Islet of Langerhans (tissue), 1 donor: ENCODE measurements at regions not wholly inside any gene's neighbourhood (a gene's known extent, or its start where the extent isn't known, plus 50 kb on each side); places are given as distances from the start of the nearest gene placed in this dataset.
"Not testable (repeated sequence)": the region's sequence is repeated elsewhere in the genome, so short reads cannot be mapped to it uniquely, and the experiment has no call there.

Experiments used
- FAIRE-seq: peaks from one replicate; lab custom pipeline; 2011; peaks lifted over from hg19 to GRCh38; lab: Jason Lieb, UNC

- FAIRE-seq = no peak
These were observed 1353.4 kb downstream of the GRIK2 start for GRCh38 chr6:102746941-102747340.

- no peak for FAIRE-seq
These were observed 1349.3 kb downstream of the GRIK2 start for GRCh38 chr6:102742754-102743356.

- FAIRE-seq = no peak
These were observed 1348.5 kb downstream of the GRIK2 start for GRCh38 chr6:102742028-102742427.

- FAIRE-seq = no peak
These were observed 1343.4 kb downstream of the GRIK2 start for GRCh38 chr6:102736941-102737368.

GRCh38 chr6:102732898-102733297 lies 1339.4 kb downstream of the GRIK2 start:
- FAIRE-seq = no peak

GRCh38 chr6:102722086-102722485 lies 1328.6 kb downstream of the GRIK2 start:
- FAIRE-seq = not testable (repeated sequence)

- FAIRE-seq = no peak
These were observed 1324.4 kb downstream of the GRIK2 start for GRCh38 chr6:102717737-102718456.

- no peak for FAIRE-seq
These were observed 1323.7 kb downstream of the GRIK2 start for GRCh38 chr6:102717252-102717651.

- FAIRE-seq = no peak
These were observed 1307.5 kb downstream of the GRIK2 start for GRCh38 chr6:102701019-102701418.

GRCh38 chr6:102686461-102686860 lies 1293.0 kb downstream of the GRIK2 start:
- no peak for FAIRE-seq

- FAIRE-seq = no peak
These were observed 1286.9 kb downstream of the GRIK2 start for GRCh38 chr6:102680413-102680812.

- FAIRE-seq = no peak
These were observed 1286.4 kb downstream of the GRIK2 start for GRCh38 chr6:102679865-102680264.

GRCh38 chr6:102677225-102677624 lies 1283.7 kb downstream of the GRIK2 start:
- FAIRE-seq = no peak

GRCh38 chr6:102670735-102671134 lies 1277.2 kb downstream of the GRIK2 start:
- FAIRE-seq = no peak

- FAIRE-seq = no peak
These were observed 1269.3 kb downstream of the GRIK2 start for GRCh38 chr6:102662851-102663250.

- FAIRE-seq = no peak
These were observed 1266.8 kb downstream of the GRIK2 start for GRCh38 chr6:102660303-102660702.

- no peak for FAIRE-seq
These were observed 1262.3 kb downstream of the GRIK2 start for GRCh38 chr6:102655823-102656222.

- no peak for FAIRE-seq
These were observed 1247.9 kb downstream of the GRIK2 start for GRCh38 chr6:102641426-102641825.

- no peak for FAIRE-seq
These were observed 1238.4 kb downstream of the GRIK2 start for GRCh38 chr6:102631921-102632320.

GRCh38 chr6:102623201-102623600 lies 1229.7 kb downstream of the GRIK2 start:
- no peak for FAIRE-seq

GRCh38 chr6:102619585-102619984 lies 1226.1 kb downstream of the GRIK2 start:
- no peak for FAIRE-seq

- no peak for FAIRE-seq
These were observed 1189.1 kb downstream of the GRIK2 start for GRCh38 chr6:102582569-102582968.

GRCh38 chr6:102581378-102582124 lies 1188.0 kb downstream of the GRIK2 start:
- no peak for FAIRE-seq
